CD4-positive, alpha-beta T cell treated with Interferon alpha-2 for 1 hour (primary cell): ENCODE measurements at regions not wholly inside any gene's neighbourhood (a gene's known extent, or its start where the extent isn't known, plus 50 kb on each side); places are given as distances from the start of the nearest gene placed in this dataset.
A peak's percentile ranks its signal among the peaks of the same experiment; 100 is the strongest.
"Not testable (repeated sequence)": the region's sequence is repeated elsewhere in the genome, so short reads cannot be mapped to it uniquely, and the experiment has no call there.

Experiments
- DNase-seq, 2 donors: peaks; one replicate each; pipeline ENCODE4 v3.0.0-alpha.2; 2020 to 2022

DNA sequence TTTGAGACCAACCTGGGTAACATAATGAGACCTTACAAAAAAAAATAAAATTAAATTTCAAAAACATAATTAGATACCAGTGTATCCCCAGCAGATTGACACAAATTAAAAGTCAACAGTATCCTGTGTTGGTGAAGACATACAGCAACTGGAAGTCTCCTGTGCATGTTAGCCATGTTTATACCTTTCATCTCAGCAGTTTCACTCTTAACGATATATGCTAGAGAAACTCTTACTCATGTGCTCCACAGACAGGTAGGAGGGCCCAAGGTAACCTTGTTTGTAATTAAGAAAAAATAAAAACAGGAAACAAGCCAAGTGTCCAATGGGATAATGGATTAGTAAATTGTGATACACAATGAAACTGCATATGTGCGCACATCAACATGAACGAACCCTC is 50.1 kb upstream of the N4BP3 start:
- DNase-seq, result no peak

DNA sequence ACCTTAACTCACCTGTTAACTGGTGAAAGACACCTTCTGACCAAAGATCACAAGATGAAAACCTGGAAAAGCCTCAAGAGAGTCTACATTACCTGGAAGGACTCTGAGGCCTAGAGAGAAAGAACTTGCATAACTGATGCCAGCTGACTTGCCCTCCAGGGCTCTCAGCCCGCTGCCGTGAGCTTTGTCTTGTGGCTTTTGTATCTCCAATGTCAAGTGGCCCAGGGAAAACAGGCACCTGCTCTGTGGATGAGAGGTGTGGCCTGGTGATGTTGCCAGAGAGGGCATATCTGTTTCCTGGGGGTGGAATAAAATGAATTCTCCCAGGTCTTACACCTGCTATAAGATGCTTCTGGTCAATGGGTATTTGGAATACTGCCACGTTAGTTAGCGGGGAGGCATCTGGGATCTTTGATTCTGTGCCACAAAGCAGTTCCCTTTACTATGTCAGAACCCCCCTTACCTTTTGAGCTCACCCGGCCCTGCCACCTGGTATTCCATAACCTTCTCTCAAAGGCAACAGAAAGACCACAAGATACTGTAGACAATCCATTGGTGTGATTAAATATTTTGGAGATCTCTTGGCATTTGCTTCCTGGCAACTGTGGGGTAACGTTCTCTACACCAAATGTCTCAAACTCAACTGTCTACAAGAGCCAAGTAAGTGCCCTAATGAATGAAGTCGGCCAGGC is 54.9 kb upstream of the N4BP3 start:
- no peak for DNase-seq

DNA sequence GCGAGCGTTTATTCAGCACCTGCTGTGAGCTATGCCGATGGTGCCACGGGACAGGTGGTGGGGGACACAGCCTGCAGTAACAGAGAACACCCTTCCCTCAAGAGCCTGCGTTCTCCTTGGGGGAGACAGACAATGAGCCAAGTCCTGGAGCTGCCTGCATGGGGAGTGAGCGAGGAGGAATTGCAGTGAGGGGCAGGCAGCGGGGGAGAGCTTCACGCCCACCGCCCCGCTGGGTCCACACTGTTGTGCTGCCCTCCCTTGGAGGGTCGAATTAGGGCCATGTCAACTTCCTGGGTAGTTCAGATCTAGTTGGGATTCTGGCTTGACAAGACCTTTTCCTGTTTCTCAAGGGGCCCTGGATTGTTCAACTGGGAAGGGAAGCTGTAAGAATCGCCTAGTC is 55.5 kb upstream of the N4BP3 start:
- DNase-seq, result no peak

- no peak for DNase-seq
These were observed 56.4 kb upstream of the N4BP3 start for GRCh38 chr5:178056935-178057334.

DNA sequence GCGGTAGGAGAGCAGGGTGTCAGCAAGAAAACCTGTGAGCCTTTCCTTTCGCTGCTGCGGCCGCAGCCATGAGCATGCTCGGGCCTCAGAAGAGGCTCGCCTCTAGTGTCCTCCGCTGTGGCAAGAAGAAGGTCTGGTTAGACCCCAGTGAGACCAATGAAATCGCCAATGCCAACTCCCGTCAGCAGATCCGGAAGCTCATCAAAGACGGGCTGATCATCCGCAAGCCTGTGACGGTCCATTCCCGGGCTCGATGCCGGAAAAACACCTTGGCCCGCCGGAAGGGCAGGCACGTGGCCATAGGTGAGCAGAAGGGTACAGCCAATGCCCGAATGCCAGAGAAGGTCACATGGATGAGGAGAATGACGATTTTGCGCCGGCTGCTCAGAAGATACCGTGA is 57.8 kb upstream of the N4BP3 start:
- DNase-seq, result not testable (repeated sequence)

- not testable (repeated sequence) for DNase-seq
These were observed 56.0 kb upstream of the PROP1 start for GRCh38 chr5:178052062-178052461.

GRCh38 chr5:178050873-178051272 is 54.8 kb upstream of the PROP1 start:
- not testable (repeated sequence) for DNase-seq

GRCh38 chr5:178047943-178048342 is 51.9 kb upstream of the PROP1 start:
- DNase-seq, result not testable (repeated sequence)

DNA sequence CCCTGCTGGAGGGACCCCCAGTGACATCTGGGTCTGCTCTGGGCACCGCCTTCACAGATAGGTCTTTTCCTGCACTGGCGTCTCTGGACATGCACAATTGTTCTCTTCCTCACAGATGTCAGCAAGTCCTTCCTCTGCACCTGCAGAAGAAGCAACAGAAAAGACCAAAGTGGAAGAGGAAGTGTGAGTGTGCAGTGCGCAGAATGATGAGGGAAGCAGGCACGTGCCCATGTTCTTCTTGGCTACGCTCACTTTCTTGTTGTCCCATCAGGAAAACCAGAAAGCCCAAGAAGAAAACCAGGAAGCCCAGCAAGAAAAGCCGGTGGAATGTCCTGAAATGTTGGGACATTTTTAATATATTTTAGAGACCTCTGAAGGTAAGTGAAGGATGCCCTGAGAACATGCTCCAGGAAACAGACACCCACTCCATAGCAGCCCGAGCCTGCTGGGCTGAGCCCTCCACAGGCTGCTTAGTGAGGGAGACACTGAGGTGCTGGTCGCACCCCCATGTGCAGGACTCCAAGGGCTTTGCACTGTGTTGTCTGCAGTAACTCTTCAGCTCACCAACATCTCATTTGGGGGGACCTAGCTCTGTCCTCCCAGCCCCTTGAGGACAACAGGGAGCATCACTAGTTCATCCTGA is 50.8 kb upstream of the PROP1 start:
- DNase-seq, result peak in 1 of 2 donors; percentile 14

DNA sequence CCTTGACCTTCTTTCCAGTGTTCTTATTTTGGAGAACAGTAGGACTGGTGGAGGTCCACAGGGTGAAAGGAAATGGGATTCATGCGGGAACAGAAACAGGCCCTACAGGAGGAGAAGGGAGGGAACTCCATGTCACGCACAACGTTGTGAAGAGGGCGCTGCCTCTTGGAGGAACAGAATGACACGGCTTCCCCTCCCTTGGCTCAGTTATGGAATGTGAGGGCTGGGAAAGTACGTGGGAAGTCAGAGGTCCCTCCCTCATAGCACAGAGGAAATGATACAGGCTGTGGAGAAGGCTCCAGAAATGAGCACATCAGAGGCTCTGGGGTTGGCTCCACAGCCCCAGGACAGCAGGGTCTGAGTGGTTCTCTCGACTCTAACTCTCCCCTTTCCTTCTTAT is 49.9 kb upstream of the PROP1 start:
- not testable (repeated sequence) for DNase-seq
